Endothelial cell of umbilical vein (primary cell): ENCODE measurements at regions not wholly inside any gene's neighbourhood (a gene's known extent, or its start where the extent isn't known, plus 50 kb on each side); places are given as distances from the start of the nearest gene placed in this dataset.

Source experiments
- POLR2AphosphoS5 ChIP-seq: IDR thresholded peaks from 2 replicates; pipeline ENCODE4 v1.6.1; 2012; ENCODE audit warnings: low read depth, mild to moderate bottlenecking, control low read depth, low read length, moderate library complexity; ENCODE audit not compliant: insufficient read depth
- TF ChIP-seq, protein P1 (sequence below), 2 donors: IDR thresholded peaks; 1 replicate in 1 of 2; 2 replicates in 1 of 2; pipeline ENCODE4 v1.5.1; 2011; ENCODE audit warnings: low read length in 2 of 2, mild to moderate bottlenecking in 2 of 2, moderate library complexity in 2 of 2, control low read depth in 1 of 2, inconsistent platforms in 1 of 2, low read depth in 1 of 2; ENCODE audit not compliant: insufficient read depth in 1 of 2; ENCODE audit errors: extremely low read depth in 1 of 2

GRCh38 chr17:77395501-77396048 lies 254.8 kb downstream of the SEC14L1 start:
- TF ChIP-seq, protein P1, sequence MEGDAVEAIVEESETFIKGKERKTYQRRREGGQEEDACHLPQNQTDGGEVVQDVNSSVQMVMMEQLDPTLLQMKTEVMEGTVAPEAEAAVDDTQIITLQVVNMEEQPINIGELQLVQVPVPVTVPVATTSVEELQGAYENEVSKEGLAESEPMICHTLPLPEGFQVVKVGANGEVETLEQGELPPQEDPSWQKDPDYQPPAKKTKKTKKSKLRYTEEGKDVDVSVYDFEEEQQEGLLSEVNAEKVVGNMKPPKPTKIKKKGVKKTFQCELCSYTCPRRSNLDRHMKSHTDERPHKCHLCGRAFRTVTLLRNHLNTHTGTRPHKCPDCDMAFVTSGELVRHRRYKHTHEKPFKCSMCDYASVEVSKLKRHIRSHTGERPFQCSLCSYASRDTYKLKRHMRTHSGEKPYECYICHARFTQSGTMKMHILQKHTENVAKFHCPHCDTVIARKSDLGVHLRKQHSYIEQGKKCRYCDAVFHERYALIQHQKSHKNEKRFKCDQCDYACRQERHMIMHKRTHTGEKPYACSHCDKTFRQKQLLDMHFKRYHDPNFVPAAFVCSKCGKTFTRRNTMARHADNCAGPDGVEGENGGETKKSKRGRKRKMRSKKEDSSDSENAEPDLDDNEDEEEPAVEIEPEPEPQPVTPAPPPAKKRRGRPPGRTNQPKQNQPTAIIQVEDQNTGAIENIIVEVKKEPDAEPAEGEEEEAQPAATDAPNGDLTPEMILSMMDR (IDR thresholded peaks at IDR 0.05; ENCODE audit: extremely low read depth in 1 of 2, insufficient read depth in 1 of 2, low read depth in 1 of 2, low read length in 2 of 2) = no peak
- TF ChIP-seq POLR2AphosphoS5 = no peak
